NCI-H2081 (cell line): ENCODE measurements at regions not wholly inside any gene's neighbourhood (a gene's known extent, or its start where the extent isn't known, plus 50 kb on each side); places are given as distances from the start of the nearest gene placed in this dataset.

Experiments used
- DNase-seq, 2 experiments: peaks; one replicate each; lab custom pipeline; 2025; lab: John Stamatoyannopoulos, UW

DNA sequence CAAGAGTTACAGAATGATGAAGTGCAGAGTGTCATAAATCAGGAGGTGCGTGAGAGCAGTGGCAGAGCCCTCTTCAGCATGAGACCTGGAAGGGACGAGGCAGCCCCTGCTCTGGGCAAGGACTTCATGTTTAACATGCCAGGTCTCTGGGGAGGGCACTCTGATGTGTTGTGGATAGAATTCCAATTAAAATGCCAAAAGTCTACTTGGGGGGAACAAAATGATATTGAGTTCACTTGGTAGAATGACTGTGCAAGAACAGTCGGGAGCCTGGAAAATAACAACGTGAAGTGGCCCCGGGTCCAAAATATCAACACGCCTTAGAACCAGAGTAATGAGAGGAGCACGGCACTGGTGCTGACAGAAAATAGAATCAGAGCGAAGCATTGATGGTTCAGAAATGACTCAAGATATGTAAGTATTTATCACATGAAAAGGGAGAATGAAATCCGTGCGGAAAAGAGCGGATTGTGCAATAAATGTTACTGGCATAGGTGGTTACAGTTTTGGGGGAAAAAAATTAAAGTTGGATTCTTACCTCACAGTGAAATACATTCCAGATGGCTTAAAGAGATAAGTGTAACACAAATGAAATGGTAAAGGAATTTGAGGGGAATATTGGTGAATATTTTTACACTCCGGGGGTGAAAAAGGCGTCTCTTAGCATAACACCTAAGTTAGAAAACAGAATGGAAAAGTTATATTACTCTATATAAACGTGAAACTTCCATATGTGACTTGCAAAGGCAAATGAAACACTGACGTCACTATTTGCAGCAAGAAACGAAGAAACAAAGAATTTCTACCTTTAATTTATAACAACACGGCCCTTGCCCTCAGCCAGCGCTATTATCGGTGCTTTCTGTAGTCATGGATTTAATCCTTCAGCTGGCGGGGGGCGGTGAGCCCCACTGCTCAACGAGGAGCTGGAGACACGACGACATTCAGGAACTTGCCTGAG is 159.4 kb upstream of the TWIST2 start:
- no peak for DNase-seq

DNA sequence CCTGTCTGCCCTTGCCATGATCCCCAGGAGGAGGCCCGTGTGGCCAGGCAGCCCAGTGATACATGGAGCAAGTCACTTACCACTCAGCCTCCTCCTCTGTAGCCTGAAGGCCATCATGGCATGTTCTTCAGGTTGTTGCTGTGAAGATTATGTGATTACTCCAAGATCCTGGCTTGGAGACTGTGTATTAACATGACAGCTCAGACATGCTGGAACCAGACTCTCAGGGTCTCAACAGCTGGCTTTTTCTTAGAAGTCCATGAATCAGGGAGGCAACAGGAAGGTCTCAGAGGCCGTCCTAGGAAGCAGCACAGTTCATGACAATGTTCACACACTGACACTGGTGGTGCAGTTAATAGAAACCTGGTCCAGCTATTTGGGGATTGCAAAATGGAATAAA is 158.6 kb upstream of the TWIST2 start:
- DNase-seq = no peak

DNA sequence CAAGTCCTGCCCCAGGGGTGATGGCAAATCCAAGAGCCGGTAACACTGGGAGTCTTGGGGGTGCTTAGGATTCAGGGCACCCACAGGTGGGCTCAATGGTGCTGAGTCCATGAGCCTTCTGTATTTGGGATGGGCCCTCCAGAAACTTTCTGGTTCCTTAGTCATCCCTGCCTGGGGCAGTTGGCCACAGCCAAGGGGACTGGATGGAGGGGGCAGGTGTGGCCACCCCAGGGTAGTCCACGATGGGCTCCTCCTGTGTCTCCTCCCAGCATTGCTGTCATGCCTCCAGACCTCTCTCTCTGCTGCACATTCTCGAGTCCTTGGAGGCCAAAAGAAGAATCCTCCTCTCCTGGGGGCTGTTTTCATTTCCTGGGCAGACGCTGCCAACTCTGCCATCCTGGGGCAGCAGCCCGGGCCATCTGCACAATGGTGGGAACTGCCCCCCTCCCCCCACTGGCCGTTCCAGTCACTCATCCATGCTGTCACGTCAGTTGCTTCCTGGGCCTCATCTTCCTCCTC is 158.0 kb upstream of the TWIST2 start:
- DNase-seq = no peak

DNA sequence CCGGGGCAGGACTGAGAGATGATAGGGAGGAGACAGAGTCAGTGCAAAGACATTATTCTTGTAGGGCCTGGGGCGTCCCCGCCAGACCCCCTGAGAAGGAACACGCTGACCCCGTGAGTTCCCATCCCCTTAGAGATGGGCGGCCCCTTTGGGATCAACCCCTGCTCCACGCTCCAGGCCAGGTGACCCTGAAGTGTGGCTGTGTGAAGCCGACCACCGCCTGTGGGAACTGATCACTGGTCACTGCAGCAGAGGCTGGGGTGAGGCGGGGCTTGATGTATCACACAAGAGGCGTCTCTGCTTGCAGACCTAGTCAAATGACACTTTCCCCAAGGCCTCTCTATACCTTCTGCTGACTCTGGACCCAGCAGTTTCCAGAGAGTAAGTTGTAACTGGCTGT is 157.4 kb upstream of the TWIST2 start:
- no peak for DNase-seq

DNA sequence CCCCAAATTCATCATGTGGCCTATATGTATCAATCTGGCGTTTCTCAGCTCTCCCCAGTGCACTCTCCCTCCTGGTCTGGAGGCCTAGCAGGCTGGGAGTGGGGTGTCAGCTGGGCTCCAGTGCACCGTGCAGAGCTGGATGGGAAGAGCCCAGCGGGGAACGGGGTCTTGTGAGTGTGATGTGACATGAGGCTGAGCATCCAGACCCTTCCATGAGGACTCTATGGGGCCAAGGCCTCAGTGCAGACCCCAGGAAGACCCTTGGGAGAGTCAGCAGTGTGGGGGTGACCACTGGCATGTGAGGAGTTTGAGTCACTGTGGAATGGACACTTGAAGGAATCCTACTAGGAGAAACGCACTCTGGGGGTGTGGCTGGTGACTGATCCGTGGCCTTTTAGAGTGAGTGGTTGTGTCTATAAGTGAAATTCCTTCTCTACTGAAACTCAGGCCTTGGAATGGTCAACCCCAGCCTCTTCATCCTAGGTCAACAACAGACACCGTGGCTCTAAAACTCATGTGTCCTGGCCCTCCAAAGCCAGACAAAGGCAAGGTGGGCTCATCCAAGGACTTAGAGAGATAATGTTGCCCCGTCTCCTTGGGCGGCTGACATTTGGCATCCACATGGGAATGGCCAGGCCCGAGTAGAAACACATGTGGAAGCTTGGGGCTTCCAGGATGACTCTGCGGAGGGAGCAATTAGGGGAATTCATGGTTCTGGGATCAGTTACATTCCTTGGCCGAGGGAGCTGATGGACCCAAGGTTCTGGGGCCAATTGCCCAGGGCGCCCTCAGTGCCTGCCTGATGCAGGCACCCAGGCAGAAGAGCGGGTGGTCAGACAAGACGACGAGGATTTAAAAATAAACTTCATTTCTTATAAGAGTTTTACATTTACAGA is 156.0 kb upstream of the TWIST2 start:
- DNase-seq = no peak

DNA sequence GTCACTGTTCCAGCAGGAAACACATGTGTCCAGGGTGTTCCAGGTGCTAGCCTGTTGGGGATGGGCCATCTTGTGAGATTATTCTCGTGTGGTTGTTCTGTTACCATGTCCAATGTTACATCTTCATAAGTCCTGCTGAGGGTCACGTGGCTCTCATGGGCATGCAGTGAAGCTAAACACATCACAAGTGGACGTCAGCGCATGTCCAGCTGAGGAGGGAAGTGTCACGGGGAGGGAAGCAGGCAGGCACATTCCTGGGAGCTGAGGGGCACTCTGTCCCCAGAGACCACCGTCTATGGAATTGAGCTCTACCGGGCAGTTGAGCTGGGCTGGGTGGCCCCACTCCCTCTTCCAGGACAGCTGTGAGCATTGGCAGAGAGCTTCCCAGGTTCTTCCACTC is 155.3 kb upstream of the TWIST2 start:
- DNase-seq = no peak

DNA sequence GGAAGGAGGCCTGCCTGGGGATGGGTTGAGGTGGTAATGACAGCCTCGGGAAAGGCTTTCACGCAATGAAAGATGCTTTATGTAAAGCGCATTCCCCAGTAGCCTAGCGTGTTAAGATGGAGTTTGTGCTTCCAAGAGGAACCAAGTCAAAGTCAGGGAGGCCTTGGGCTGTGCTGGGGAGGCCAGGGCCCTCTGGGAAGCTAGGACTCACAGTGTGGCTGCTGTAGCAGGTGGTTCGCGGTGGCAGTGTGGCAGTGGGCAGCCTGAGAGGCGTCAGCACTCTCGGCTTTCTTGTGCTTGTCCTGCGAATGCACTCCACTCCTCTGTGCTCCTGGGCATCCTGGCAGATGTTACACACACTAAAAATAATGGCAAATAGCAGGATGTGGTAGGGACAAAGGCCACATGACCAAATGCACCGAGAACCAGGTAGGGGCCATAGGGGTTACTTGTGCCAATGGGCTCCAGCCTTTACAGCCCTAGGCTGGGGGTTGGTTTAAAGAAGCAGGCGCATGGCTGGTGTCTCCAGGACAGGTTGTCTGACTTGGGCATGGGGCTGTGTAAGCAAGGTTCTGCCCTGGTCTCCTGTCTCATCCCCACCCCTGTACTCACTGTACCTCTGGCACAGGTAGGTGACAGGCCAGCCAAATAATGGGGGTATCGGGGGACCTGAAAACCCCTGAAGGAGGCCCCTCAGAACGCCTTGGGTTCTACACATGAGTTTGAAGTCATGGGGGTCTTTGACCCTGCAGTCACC is 154.4 kb upstream of the TWIST2 start:
- DNase-seq = no peak

DNA sequence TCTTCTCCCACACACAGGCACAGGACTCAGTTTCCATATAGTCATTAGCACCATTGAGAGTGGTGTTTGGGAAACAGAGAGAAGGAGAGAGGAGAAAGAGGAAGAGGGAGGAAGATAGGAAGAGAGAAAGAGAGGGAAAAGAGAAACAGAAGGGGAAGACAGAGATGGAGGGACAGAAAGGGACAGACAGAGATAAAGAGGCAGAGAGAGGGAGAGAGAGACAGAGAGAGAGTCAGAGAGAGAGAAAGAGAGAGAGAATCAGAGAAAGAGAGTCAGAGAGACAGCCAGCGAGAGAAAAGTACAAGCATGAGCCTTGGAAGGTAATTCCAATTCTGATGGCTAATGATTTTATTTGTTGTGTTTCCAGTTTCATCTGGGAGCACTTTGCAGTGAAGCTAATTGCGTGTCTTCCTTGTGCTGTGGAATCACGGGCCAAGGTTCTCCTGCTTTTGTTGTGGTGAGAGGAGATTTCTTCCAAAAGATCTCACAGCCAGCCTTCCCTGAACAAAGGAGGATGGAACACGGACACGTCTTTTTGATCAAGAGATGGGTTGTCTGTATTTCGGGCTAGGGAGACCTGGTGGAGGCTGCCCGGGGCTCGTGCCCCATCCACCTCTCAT is 153.6 kb upstream of the TWIST2 start:
- DNase-seq = no peak

DNA sequence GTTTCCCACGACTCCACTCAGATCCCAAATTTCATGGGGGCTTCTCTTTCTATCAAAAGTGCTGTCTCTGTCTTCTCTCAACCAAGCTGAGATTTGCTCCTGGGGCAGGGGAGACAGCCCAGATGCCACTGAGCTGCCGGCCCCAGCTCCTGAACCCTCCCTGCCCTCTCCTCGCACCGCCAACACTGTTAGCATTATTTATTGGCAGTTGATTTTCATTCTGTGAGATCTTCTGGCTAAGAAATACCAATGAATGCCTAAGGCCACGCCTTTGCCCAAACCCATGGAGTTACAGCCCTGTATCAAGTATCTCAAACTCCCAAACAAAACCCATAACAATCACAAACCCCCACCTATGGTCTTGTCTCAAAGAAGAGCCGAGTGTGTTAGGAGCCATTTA is 153.0 kb upstream of the TWIST2 start:
- DNase-seq = no peak

DNA sequence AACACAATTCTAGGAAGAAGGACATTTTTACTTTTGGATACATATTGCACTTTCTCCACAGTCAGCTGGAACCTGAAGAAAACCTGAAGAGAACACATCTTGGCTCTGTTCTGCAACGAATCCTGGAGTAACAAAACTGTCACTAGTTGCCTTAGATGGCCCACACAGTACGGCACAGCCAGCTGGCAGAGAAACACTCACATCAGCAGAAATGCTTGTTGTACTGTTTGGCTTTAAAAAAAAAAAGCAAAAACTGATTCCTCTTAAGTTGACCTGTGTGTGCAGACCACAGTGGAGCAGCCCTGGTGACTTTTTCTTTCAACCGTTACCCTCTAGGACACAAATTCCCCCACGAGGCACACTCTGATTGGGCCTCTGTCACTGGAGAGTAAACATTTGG is 152.3 kb upstream of the TWIST2 start:
- DNase-seq = no peak

DNA sequence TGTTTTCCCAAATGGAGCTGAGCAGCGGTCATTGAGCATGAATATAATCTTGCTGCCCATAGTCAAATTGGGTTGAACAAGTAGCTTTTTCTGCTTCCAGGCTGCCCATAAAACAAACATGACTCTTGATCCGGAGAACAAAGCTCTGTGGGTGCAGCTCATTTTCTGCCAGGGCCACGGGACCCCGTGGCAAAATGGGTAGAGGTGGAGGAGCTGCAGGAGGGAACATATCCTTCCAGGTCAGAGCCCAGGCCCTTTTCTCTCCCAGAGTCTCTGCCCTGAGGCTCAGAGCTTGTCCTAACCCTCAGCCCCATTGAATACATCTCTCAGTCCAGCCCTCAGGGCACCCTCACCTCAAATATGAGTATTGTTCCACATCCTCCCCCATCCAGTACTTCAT is 151.6 kb upstream of the TWIST2 start:
- no peak for DNase-seq

DNA sequence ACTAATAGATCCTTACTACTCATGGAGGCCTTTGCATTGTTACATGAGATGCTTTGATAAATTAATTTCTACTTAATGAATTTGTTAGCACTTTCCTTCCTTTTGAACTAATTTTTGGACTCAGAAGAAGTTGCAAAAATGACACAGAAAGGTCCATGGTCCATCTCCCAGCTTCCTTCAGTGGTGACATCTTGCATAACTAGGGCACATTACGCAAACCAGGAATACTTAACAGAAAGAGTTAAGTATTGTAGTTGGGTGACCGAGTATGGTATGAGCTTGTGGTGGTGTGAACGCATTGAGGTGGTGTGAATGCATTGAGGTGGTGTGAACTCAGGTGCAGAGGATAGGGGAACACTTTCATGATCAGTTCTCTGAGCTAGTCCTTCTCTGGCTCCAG is 151.1 kb upstream of the TWIST2 start:
- no peak for DNase-seq

DNA sequence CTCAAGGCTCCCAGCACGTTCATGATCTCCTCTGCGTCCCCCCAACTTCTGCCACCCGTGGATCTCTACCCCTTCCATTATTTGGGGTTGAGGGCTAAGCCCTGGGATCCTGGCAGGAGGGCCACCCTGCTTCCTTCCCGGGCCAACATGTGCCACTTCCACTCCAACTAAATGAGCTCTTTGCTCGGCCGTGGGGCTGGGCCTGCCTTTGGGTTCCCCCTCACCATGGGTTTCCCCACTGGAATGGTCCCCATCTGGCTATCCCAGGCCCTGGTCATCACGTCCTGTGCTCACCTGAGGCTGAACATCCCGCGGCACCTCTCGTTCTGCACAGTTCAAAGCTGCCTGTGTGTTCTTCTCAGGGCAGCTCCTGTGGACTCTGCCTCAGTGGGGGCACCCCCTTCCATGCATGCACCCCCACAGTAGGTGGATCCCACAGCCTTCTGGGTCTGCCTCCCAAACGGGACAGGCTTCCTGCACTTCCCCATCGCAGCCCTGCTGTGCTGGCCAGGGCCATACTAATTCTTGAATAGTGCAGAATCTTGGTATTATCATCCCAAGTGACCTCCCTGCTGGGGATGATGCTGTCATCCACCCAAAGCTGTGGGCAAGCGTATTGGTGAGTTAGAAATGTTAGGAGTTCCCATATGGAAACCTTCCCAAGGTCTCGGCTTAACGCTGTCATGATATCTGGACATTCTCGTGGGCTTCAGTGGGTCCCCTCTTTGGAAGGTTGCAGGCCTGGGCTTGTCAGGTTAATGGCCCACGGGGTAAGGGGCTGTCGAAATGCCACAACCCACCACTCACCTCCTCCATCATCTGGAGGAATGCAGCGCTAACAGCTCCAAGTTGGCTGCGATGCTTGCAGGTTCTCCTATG is 150.5 kb upstream of the TWIST2 start:
- DNase-seq = no peak

DNA sequence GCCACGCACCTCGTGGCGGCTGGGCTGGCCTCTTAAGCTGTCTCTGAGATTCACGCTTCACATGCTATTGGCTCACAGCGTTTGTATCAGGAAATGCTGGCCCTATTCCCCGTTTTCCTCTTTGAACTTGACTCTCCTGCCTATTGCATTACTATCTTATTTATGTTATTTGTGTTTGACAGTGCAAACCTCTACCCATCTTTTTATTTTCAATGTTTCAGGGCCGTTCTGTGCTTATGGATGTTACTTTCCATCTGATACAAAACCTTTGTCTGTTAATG is 149.9 kb upstream of the TWIST2 start:
- no peak for DNase-seq

DNA sequence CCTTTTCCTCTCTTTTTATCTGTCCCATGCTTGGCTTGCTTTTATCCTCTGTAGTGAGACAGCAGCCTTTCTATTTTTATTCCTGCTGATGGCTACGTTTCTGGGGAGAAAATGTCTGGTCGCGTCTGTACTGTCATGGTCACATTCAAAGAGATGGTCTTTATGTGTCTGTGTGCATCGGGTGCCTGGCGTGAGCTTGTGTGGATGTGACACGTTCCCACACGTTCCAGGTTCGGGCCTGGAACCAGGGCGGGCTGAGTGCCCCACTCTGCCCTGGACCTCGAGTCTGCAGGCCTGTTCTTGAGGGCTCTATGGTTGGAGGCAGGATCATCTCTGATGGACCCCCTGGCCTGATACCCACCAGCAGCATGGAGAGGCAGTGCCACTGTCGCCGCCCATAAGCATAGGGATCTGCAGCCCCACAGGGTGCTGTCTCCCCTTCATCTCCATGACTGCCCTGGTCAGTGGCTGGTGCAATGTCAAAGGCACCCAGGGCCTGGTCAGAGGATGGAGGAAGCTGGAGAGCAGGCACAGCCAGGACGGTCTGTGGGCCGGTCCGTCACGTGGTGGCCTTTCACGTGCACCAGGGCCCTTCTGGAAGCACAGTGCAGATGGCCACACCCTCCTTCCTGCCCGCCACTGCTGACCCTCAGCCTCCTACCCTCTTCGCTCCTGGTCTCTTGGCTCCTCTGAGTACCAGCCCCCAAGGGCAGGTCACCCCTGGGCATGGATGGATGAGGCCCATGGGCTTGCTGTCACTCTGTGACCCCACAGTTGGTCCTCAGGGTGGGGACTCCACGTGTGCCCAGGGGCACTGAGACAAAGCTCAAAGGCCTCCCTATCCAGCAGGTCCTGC is 149.2 kb upstream of the TWIST2 start:
- no peak for DNase-seq

DNA sequence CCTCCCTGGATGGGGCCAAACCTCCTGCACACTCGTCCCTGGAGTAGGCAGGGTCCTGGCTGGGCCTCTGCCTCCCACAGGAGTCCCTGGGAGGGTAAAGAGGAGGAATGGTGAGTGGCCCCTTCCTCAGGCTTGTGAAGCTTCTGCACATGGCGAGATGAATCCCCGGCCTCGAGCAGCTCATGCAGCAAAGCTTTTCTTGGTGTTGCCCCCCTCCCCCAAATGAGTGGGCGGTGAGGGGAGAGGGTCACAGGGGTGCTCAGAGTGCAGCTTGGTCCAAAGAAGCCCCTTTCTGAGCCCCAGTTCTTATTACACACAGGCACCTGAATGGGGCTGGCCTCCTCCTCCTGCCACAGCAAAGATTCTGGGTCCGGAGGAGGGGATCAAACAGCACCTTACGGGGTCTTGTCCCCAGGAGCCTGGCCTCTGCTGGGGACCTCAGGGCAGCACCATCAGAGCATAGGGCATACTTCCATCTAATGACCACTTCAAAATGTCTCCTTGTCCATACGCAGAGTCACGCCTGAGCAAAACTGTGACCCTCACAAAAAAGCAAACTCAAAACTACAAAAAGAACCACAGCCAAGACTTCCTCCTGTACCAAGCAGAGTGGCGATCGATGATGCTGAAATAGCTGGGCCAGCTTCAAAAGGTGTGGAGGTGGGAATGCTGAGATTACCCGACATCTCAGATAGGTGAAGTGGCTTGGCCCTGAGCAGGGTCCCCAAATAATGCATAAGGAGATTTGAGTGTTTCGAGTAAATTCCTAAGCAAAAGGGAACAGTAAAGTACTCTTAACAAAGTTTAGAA is 148.4 kb upstream of the TWIST2 start:
- DNase-seq = no peak

DNA sequence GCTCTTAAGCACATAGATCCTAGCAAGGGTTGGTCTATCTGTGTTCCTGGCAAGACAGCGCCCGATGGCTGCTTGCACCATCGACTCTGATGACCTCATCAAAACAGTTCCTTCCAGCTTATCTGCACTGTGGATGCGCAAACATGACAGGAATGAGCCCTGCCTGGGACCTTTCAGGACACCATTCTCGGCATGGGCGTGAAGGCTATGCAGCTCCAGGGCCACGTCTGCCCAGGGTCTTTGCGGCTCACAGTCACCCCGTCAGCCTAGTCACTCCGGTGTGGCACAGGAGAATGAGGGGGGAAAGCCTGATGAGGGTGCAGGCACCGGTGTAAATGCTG is 147.8 kb upstream of the TWIST2 start:
- no peak for DNase-seq

DNA sequence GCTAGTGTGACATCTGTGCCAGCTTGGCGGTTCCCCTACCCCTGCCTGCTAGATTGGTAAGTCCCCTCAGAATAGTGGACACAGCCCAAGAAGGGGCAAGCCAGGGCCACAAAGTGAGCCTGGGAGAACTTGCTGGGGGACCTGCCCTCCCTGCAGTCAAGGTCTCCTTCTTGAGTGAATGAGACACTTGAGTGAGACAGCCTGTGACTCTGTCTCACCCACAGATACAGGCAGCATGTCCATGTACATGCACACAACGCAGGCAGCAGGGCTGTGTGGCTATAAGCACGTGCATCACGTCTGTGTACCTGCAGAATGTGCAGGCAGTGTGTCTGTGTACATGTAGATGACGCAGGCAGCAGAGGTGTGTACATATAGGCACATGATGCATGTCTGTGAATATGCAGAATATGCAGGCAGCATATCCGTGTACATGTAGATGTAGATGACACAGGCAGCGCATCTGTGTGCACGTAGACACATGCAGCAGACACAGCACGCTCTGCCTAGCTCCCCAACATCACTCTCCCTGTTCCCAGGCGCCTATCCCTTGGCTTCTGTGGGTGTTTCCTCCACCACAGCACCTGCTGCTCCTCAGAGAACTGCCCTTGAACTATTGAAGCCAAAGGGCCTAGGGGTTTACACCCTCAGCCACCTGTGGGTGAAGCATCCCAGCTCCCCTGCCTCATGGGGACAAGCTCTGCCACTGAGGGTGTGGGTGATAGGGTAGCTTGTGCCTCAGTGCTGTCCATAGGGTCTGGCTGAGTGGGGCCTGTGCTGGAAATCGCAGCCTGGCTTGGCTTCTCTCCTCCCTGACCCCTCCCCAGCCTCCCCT is 147.2 kb upstream of the TWIST2 start:
- no peak for DNase-seq
